ENCODE measurements at regions not wholly inside any gene's neighbourhood (a gene's known extent, or its start where the extent isn't known, plus 50 kb on each side); places are given as distances from the start of the nearest gene placed in this dataset.

GRCh38 chr2:39501412-39501811 lies 64.3 kb upstream of the MAP4K3 start:
- Histone ChIP-seq H3K9me3 (replicated peaks; ENCODE audit: low read length) (no peaks in the 10 kb centered on the region), H3K9ac (ENCODE audit: low read depth, low read length) (no peak overlapping the region), H3K4me1 (ENCODE audit: control insufficient read depth, insufficient read depth, low read length) (peaks cover 30% of the 10 kb centered on the region), H3K4me2 (ENCODE audit: low read length) (no peak overlapping the region), H3K36me3 (ENCODE audit: insufficient read depth, low read length) (no peaks in the 10 kb centered on the region), H3K4me3 (ENCODE audit: low read length) (no peak overlapping the region), H3K27me3 (ENCODE audit: control insufficient read depth, insufficient read depth, low read length) (no peaks in the 10 kb centered on the region)

- H3K27me3 ChIP-seq (ENCODE audit: control insufficient read depth, insufficient read depth, low read length), result no peaks in the 10 kb centered on the region
- peaks cover 44% of the 10 kb centered on the region for H3K4me1 ChIP-seq (ENCODE audit: control insufficient read depth, insufficient read depth, low read length)
- H3K4me3 ChIP-seq (ENCODE audit: low read length), result no peak overlapping the region
- H3K4me2 ChIP-seq (ENCODE audit: low read length), result no peak overlapping the region
- H3K9me3 ChIP-seq (replicated peaks; ENCODE audit: low read length), result no peaks in the 10 kb centered on the region
- no peaks in the 10 kb centered on the region for H3K36me3 ChIP-seq (ENCODE audit: insufficient read depth, low read length)
- no peak overlapping the region for H3K9ac ChIP-seq (ENCODE audit: low read depth, low read length)
Measured at GRCh38 chr2:39503277-39503676, 66.2 kb upstream of the MAP4K3 start.

DNA sequence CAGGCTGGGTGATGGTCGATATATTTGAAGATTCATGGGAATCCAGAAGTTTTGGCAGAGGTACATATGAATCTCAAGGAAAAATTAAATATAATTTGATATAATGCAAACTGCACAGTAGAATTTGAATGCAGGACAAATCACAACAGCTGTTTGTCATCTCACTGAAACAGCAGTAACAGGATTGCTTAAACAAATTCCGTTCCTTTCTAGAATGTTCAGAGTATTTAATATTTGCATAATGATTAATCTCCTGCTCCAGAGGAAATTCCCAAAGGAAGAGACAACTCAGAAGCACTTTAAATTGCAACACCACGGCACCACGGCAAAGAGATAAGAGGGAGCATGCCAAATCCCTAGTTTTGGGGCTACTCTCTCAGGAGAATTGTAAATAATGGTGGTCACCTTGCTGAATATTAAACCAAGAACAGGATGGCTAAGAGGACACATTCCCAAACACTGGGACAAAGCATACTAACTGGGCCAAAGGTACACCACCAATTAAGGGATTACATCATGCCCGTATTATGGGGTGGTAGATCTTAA lies 67.8 kb upstream of the MAP4K3 start:
- Histone ChIP-seq H3K27me3 (ENCODE audit: control insufficient read depth, insufficient read depth, low read length) (no peaks in the 10 kb centered on the region), H3K36me3 (ENCODE audit: insufficient read depth, low read length) (no peaks in the 10 kb centered on the region), H3K9me3 (replicated peaks; ENCODE audit: low read length) (no peaks in the 10 kb centered on the region), H3K4me1 (ENCODE audit: control insufficient read depth, insufficient read depth, low read length) (peaks cover 45% of the 10 kb centered on the region), H3K4me2 (ENCODE audit: low read length) (peak overlapping the region; percentile 50), H3K4me3 (ENCODE audit: low read length) (no peak overlapping the region), H3K9ac (ENCODE audit: low read depth, low read length) (peak overlapping the region; percentile 78)

- no peaks in the 10 kb centered on the region for H3K27me3 ChIP-seq (ENCODE audit: control insufficient read depth, insufficient read depth, low read length)
- H3K4me2 ChIP-seq (ENCODE audit: low read length), result no peak overlapping the region
- H3K9me3 ChIP-seq (replicated peaks; ENCODE audit: low read length), result no peaks in the 10 kb centered on the region
- H3K9ac ChIP-seq (ENCODE audit: low read depth, low read length), result peak overlapping the region; percentile 78
- peaks cover 45% of the 10 kb centered on the region for H3K4me1 ChIP-seq (ENCODE audit: control insufficient read depth, insufficient read depth, low read length)
- H3K4me3 ChIP-seq (ENCODE audit: low read length), result no peak overlapping the region
- H3K36me3 ChIP-seq (ENCODE audit: insufficient read depth, low read length), result no peaks in the 10 kb centered on the region
Measured at GRCh38 chr2:39506215-39506614, 69.1 kb upstream of the MAP4K3 start.

GRCh38 chr2:39508198-39508597 lies 71.1 kb upstream of the MAP4K3 start:
- Histone ChIP-seq H3K4me2 (ENCODE audit: low read length) (peak overlapping the region; percentile 0), H3K4me1 (ENCODE audit: control insufficient read depth, insufficient read depth, low read length) (peaks cover 59% of the 10 kb centered on the region), H3K36me3 (ENCODE audit: insufficient read depth, low read length) (no peaks in the 10 kb centered on the region), H3K4me3 (ENCODE audit: low read length) (no peak overlapping the region), H3K27me3 (ENCODE audit: control insufficient read depth, insufficient read depth, low read length) (no peaks in the 10 kb centered on the region), H3K9ac (ENCODE audit: low read depth, low read length) (peak overlapping the region; percentile 15), H3K9me3 (replicated peaks; ENCODE audit: low read length) (no peaks in the 10 kb centered on the region)

DNA sequence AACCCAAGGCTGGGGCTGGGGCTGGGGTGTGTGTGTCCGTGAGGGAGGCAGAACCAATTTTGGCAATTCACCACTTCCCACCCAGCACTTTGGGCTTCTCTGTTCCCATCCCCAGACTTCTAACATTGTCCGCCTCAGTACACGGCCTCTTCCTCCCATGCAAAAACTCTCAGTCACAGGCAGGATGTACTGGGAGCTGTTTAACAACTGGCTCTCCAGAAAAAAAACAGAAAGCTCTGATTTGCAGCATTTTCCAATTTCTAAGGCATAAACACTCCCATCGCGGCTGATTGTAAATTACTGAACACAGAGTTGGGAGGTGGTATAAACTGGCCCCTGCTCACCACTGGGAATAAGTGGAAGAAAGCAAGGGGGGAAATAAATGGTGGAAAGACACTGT lies 73.1 kb upstream of the MAP4K3 start:
- H3K4me1 ChIP-seq (ENCODE audit: control insufficient read depth, insufficient read depth, low read length), result peaks cover 59% of the 10 kb centered on the region
- H3K27me3 ChIP-seq (ENCODE audit: control insufficient read depth, insufficient read depth, low read length), result no peaks in the 10 kb centered on the region
- no peak overlapping the region for H3K4me3 ChIP-seq (ENCODE audit: low read length)
- H3K4me2 ChIP-seq (ENCODE audit: low read length), result no peak overlapping the region
- no peaks in the 10 kb centered on the region for H3K9me3 ChIP-seq (replicated peaks; ENCODE audit: low read length)
- H3K9ac ChIP-seq (ENCODE audit: low read depth, low read length), result no peak overlapping the region
- H3K36me3 ChIP-seq (ENCODE audit: insufficient read depth, low read length), result no peaks in the 10 kb centered on the region

DNA sequence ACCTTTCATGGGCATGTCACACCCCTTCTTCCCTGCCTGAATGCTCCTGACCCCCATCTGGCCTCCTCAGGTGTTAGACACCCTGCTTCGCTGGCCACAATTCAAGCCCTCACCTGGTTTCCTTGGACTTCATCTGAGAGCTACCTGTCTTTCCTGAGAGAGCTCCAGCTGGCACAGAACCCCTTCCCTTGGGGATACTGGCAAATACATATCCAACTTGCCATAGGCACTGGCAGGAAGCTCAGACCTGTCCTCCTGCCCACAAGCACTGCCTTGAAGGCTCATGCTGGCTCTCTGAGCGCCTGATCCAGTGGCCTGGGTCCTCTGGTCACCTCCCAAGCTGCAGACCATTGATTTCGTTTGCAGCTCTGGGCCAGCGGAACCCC lies 74.1 kb upstream of the MAP4K3 start:
- Histone ChIP-seq H3K9me3 (replicated peaks; ENCODE audit: low read length) (no peaks in the 10 kb centered on the region), H3K36me3 (ENCODE audit: insufficient read depth, low read length) (no peaks in the 10 kb centered on the region), H3K4me1 (ENCODE audit: control insufficient read depth, insufficient read depth, low read length) (peaks cover 48% of the 10 kb centered on the region), H3K4me2 (ENCODE audit: low read length) (no peak overlapping the region), H3K4me3 (ENCODE audit: low read length) (no peak overlapping the region), H3K27me3 (ENCODE audit: control insufficient read depth, insufficient read depth, low read length) (no peaks in the 10 kb centered on the region), H3K9ac (ENCODE audit: low read depth, low read length) (no peak overlapping the region)

DNA sequence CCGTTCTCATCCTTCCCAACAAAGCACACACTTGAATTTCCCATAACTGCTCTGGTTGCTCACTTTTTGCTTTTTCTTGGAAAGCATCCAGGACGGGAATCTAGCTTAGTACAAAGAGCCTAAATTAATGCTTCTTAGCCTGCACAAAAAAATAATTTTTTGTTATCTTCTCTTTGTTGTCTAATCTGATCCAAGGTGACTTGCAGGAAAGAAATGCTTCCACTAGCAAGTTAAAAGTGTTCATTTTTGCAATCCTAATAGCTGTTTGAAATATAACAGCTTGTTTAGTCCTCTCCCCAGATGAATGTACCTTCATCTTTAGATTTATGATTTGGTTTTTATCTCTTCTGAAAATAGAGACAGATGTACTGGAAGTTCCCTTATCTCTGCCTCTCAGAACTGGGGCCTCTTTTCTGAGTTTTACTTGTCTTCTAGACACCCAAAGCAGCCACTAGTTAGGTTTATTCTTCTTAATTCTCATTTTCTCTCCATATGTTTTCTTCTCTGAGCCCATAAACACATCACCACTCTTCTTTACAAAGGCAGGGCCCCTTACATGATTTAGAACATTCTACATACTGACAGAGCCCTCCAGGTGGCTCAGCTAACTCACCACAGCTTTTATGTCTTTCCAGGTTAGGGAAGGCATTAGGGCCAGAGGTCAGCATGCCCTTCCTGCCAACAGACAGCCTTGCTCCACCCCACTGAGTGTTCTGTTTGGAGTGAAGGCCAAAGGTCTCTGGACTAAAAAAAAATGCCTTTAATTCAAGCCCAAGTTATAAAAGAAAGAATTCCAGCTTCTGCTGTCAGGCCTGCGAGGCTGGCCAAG lies 74.7 kb upstream of the MAP4K3 start:
- Histone ChIP-seq H3K27me3 (ENCODE audit: control insufficient read depth, insufficient read depth, low read length) (no peaks in the 10 kb centered on the region), H3K9me3 (replicated peaks; ENCODE audit: low read length) (no peaks in the 10 kb centered on the region), H3K4me2 (ENCODE audit: low read length) (no peak overlapping the region), H3K4me3 (ENCODE audit: low read length) (no peak overlapping the region), H3K4me1 (ENCODE audit: control insufficient read depth, insufficient read depth, low read length) (peaks cover 47% of the 10 kb centered on the region), H3K9ac (ENCODE audit: low read depth, low read length) (no peak overlapping the region), H3K36me3 (ENCODE audit: insufficient read depth, low read length) (no peaks in the 10 kb centered on the region)

- Histone ChIP-seq H3K4me3 (ENCODE audit: low read length) (no peak overlapping the region), H3K4me2 (ENCODE audit: low read length) (no peak overlapping the region), H3K9ac (ENCODE audit: low read depth, low read length) (peak overlapping the region; percentile 64), H3K4me1 (ENCODE audit: control insufficient read depth, insufficient read depth, low read length) (peaks cover 52% of the 10 kb centered on the region), H3K9me3 (replicated peaks; ENCODE audit: low read length) (no peaks in the 10 kb centered on the region), H3K27me3 (ENCODE audit: control insufficient read depth, insufficient read depth, low read length) (no peaks in the 10 kb centered on the region), H3K36me3 (ENCODE audit: insufficient read depth, low read length) (no peaks in the 10 kb centered on the region)
Measured at GRCh38 chr2:39512434-39512935, 75.4 kb upstream of the MAP4K3 start.

DNA sequence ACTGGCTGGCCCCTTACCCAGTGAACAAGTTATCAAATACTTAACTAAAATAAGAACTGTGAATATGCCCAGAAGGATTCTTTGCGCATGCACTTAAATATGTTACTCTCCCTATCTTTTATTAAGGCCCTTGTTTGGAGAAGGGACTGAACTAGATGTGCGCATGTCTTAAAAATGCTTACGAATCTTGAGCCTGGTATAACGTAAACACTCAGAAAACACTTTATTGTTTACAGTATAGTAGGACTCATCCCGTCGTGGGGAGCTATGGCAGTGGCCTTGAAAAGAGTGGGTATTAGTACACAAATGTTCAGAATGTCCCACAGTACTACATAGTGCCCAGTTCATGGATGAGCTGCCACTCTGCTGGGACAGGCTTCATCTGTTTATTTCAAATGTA lies 75.9 kb upstream of the MAP4K3 start:
- Histone ChIP-seq H3K27me3 (ENCODE audit: control insufficient read depth, insufficient read depth, low read length) (no peaks in the 10 kb centered on the region), H3K4me2 (ENCODE audit: low read length) (no peak overlapping the region), H3K9me3 (replicated peaks; ENCODE audit: low read length) (no peaks in the 10 kb centered on the region), H3K4me1 (ENCODE audit: control insufficient read depth, insufficient read depth, low read length) (peaks cover 49% of the 10 kb centered on the region), H3K9ac (ENCODE audit: low read depth, low read length) (peak overlapping the region; percentile 64), H3K4me3 (ENCODE audit: low read length) (no peak overlapping the region), H3K36me3 (ENCODE audit: insufficient read depth, low read length) (no peaks in the 10 kb centered on the region)

GRCh38 chr2:39513641-39514094 lies 76.6 kb upstream of the MAP4K3 start:
- Histone ChIP-seq H3K9ac (ENCODE audit: low read depth, low read length) (peak overlapping the region; percentile 64), H3K27me3 (ENCODE audit: control insufficient read depth, insufficient read depth, low read length) (no peaks in the 10 kb centered on the region)

GRCh38 chr2:39514825-39515224 lies 77.7 kb upstream of the MAP4K3 start:
- no peak overlapping the region for H3K9ac ChIP-seq (ENCODE audit: low read depth, low read length)
- no peak overlapping the region for H3K4me3 ChIP-seq (ENCODE audit: low read length)
- no peaks in the 10 kb centered on the region for H3K9me3 ChIP-seq (replicated peaks; ENCODE audit: low read length)
- no peaks in the 10 kb centered on the region for H3K27me3 ChIP-seq (ENCODE audit: control insufficient read depth, insufficient read depth, low read length)
- H3K36me3 ChIP-seq (ENCODE audit: insufficient read depth, low read length), result no peaks in the 10 kb centered on the region
- H3K4me2 ChIP-seq (ENCODE audit: low read length), result no peak overlapping the region
- H3K4me1 ChIP-seq (ENCODE audit: control insufficient read depth, insufficient read depth, low read length), result peaks cover 42% of the 10 kb centered on the region

More at GRCh38 chr2:39513641-39514094, 76.6 kb upstream of the MAP4K3 start:
- no peaks in the 10 kb centered on the region for H3K9me3 ChIP-seq (replicated peaks; ENCODE audit: low read length)
- H3K36me3 ChIP-seq (ENCODE audit: insufficient read depth, low read length), result no peaks in the 10 kb centered on the region
- H3K4me2 ChIP-seq (ENCODE audit: low read length), result peak overlapping the region; percentile 3
- no peak overlapping the region for H3K4me3 ChIP-seq (ENCODE audit: low read length)
- H3K4me1 ChIP-seq (ENCODE audit: control insufficient read depth, insufficient read depth, low read length), result peaks cover 43% of the 10 kb centered on the region
